Adrenal gland (tissue), 9 donors: ENCODE measurements at regions not wholly inside any gene's neighbourhood (a gene's known extent, or its start where the extent isn't known, plus 50 kb on each side); places are given as distances from the start of the nearest gene placed in this dataset.

Experiments used
- DNase-seq, 7 donors: peaks; one replicate each; pipeline ENCODE4 v3.0.0-alpha.2; 2019 to 2020
- H3K27ac ChIP-seq, 5 donors: fragments of 200-600 bp; sonication (generic) in 4 of 5; 1 replicate in 3 of 5; 2 replicates in 2 of 5; pipeline versions ENCODE4 v1.5.1 to v1.8.0; 2016 to 2020; ENCODE audit warnings: mild to moderate bottlenecking in 1 of 5
- H3K27me3 ChIP-seq: fragments of 200-600 bp; 2 replicates; pipeline ENCODE4 v1.8.0; 2021
- H3K36me3 ChIP-seq, 2 donors: fragments of 200-600 bp; replicated peaks in 1 of 2; 1 replicate in 1 of 2; 2 replicates in 1 of 2; pipeline versions ENCODE4 v1.5.1 to v1.8.0; 2018 to 2022
- H3K4me1 ChIP-seq, 2 donors: fragments of 200-600 bp; replicated peaks in 1 of 2; 1 replicate in 1 of 2; 2 replicates in 1 of 2; pipeline versions ENCODE4 v1.5.1 to v1.8.0; 2018 to 2021
- H3K4me3 ChIP-seq, 4 donors: fragments of 200-600 bp; sonication (generic) in 3 of 4; one replicate each; pipeline ENCODE4 v1.5.1; 2016 to 2018
- H3K9me3 ChIP-seq, 3 donors: fragments of 200-600 bp; sonication (generic) in 1 of 3; replicated peaks in 1 of 3; 1 replicate in 2 of 3; 2 replicates in 1 of 3; pipeline versions ENCODE4 v1.5.1 to v1.8.0; 2016 to 2021
- POLR2A ChIP-seq, 2 donors: fragments of 450-650 bp; IDR thresholded peaks; one replicate each; pipeline ENCODE4 v1.6.1; 2017; ENCODE audit warnings: antibody characterized with exemption in 2 of 2, mild to moderate bottlenecking in 2 of 2, moderate library complexity in 1 of 2
- WGBS, 4 donors: extraction: QIAGEN DNeasy Blood & Tissue Kit in 2 of 4; methylation state at CpG; one replicate each; pipeline versions ENCODE4 v1.1.5 to v1.1.7; 2013 to 2017; 5-methylcytosine and 5-hydroxymethylcytosine counted together
- intact Hi-C, 2 donors: fragments of 100-400 bp; cut with DNase I; formaldehyde crosslinking; loops; one replicate each; pipeline versions ENCODE4 v1.14.1 to v1.15.0; 2022 to 2023
- TF ChIP-seq, protein P1 (sequence below), 6 experiments: fragments of 450-650 bp in 4 of 6; fragments of 200-600 bp in 2 of 6; sonication (generic) in 1 of 6; IDR thresholded peaks; 1 replicate in 5 of 6; 2 replicates in 1 of 6; pipeline versions ENCODE4 v1.5.1 to v1.8.0; 2016 to 2021; ENCODE audit warnings: antibody characterized with exemption in 6 of 6, mild to moderate bottlenecking in 2 of 6, moderate library complexity in 1 of 6
- donor health status: healthy with polysubstance abuse.
- donor health status: Bipolar disorder and iron deficiency.
- donor health status: DM: yes; HTN: yes; CAD: no.
- donor health status: DM: no; HTN: no; CAD: no.
- donor health status: DM: no; HTN: no; CAD: no.

DNA sequence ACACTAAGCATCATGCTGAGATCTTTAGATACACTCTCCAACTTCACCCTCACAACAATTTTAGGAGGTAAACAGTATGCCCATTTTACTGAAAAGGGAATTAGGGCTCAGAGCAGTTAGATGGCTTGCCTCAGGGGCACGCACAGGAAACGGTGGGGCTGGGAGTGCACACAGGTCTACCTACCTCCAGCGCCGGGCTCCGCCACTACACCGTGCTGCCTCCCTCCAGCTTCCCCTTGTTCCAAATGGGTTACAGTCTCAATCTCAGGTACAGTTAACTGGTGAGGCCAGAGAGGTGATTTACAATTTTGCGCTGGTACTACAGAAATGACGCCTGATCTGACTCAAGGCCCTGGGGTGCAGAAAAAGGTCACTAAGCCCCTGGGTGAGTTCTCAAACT, 142.0 kb downstream of the NOC3L start:
- WGBS, 4 donors = 91 to 100% (median 93%) methylated on average over 3 to 8 of the region's 8 CpGs
- TF ChIP-seq, protein P1, sequence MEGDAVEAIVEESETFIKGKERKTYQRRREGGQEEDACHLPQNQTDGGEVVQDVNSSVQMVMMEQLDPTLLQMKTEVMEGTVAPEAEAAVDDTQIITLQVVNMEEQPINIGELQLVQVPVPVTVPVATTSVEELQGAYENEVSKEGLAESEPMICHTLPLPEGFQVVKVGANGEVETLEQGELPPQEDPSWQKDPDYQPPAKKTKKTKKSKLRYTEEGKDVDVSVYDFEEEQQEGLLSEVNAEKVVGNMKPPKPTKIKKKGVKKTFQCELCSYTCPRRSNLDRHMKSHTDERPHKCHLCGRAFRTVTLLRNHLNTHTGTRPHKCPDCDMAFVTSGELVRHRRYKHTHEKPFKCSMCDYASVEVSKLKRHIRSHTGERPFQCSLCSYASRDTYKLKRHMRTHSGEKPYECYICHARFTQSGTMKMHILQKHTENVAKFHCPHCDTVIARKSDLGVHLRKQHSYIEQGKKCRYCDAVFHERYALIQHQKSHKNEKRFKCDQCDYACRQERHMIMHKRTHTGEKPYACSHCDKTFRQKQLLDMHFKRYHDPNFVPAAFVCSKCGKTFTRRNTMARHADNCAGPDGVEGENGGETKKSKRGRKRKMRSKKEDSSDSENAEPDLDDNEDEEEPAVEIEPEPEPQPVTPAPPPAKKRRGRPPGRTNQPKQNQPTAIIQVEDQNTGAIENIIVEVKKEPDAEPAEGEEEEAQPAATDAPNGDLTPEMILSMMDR (IDR thresholded peaks at IDR 0.05) = no peak
- TF ChIP-seq POLR2A (IDR thresholded peaks at IDR 0.05) = no peak

DNA sequence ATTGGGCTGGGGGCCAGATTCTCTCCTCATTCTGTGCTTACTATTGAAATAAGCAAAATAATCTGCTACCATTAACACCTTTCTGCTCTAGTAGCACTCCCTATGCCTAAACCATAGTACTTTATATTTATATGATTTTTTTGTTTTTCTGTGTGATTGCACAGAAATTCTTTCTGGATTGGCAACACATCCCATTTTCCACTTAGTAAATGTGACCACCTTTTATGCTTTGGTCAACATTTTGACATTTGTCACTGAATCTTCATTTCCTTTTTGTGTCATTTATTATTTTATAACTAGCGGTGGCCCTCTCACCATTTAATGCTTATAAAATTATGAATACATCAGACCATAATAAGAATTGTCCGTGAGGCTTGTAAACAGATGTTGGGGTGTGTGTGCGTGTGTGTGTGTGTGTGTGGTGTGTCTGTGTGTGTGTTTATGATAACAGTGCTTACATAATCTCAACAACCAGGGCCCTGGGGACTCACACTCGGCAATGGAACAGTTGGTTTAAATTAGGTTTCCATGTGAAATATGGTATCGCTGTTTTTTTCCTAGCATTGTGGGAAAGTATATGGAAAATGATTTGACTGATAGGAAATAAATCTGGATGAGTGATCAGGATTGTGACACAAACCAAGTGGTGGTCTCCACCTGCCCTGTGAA, 138.9 kb downstream of the NOC3L start:
- Histone ChIP-seq H3K36me3 (no peaks in the 10 kb centered on the region), H3K27me3 (no peaks in the 10 kb centered on the region), H3K4me3 (no peak overlapping the region), H3K27ac (no peak overlapping the region), H3K4me1 (peaks cover 0 to 22% of the 10 kb centered on the region in 2 donors), H3K9me3 (no peaks in the 10 kb centered on the region)
- WGBS, 4 donors = 47 to 80% (median 74%) methylated on average over 5 of the region's 5 CpGs
- intact Hi-C loops = no loop called here
- no peak for DNase-seq
- TF ChIP-seq POLR2A (IDR thresholded peaks at IDR 0.05) = no peak
- TF ChIP-seq, protein P1 (IDR thresholded peaks at IDR 0.05) = no peak

More for the DNA sequence above, 142.0 kb downstream of the NOC3L start:
- H3K27me3 ChIP-seq = no peaks in the 10 kb centered on the region
- intact Hi-C loops = no loop called here
- H3K9me3 ChIP-seq = no peaks in the 10 kb centered on the region
- no peaks in the 10 kb centered on the region for H3K36me3 ChIP-seq
- no peak overlapping the region for H3K4me3 ChIP-seq
- H3K4me1 ChIP-seq = peaks cover 0 to 4% of the 10 kb centered on the region in 2 donors
- no peak for DNase-seq
- H3K27ac ChIP-seq = no peak overlapping the region

DNA sequence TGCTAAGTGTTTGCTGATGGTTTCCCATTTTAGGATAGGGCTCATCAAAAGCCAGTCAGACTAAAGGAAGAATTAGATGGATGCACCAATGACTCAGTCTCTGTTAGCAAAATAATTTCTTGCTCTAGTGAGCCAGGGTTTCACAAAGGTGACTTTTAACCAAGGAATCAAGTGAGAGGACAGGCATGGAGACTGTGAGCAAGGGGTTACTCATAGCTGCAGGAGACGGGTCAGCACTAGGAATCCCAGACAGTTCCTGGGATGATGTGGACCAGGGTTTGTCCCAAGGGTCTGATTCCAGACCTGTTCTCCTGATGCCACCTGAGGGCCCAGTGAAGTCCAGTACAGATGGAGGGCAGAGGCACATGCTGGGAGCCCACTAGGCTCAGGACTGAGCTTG, 138.1 kb downstream of the NOC3L start:
- 44 to 71% (median 65%) methylated on average over 1 of the region's 1 CpG for WGBS, 4 donors

DNA sequence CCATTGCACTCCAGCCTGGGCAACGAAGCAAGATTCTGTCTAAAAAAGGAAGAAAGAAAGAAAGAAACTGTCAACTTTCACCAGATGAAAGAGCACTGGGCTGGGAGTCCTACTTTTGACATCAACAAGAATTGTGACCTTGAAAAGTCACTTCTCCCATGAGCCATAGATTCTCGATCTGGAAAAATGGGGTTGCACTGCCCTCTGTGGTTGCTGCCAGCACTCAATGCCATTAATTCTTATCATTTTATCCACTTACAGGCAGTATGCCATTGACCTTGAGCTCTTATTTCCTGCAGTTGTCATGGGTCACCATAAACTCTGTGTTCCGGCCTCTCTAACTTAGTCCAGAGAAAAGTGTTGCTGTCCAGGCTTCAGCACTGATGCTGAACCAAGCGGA, 137.2 kb downstream of the NOC3L start:
- Histone ChIP-seq H3K27me3 (no peaks in the 10 kb centered on the region), H3K27ac (no peak overlapping the region), H3K4me3 (no peak overlapping the region), H3K4me1 (peaks cover 0 to 27% of the 10 kb centered on the region in 2 donors), H3K9me3 (no peaks in the 10 kb centered on the region), H3K36me3 (no peaks in the 10 kb centered on the region)
- 37 to 42% (median 41%) methylated on average over 4 of the region's 4 CpGs for WGBS, 4 donors
- DNase-seq = peak in 6 of 7 donors; percentile 33 to 60 (median 40)
- intact Hi-C loops = no loop called here
- TF ChIP-seq POLR2A (IDR thresholded peaks at IDR 0.05) = no peak
- TF ChIP-seq, protein P1 (IDR thresholded peaks at IDR 0.05) = peak in 5 of 6 experiments; percentile 32 to 45 (median 40)

More for the DNA sequence above, 138.1 kb downstream of the NOC3L start:
- TF ChIP-seq, protein P1 (IDR thresholded peaks at IDR 0.05) = no peak
- no peak for TF ChIP-seq POLR2A (IDR thresholded peaks at IDR 0.05)
- Histone ChIP-seq H3K4me3 (no peak overlapping the region), H3K27me3 (no peaks in the 10 kb centered on the region), H3K27ac (peak overlapping the region in 1 of 5 donors; percentile 1), H3K36me3 (no peaks in the 10 kb centered on the region), H3K4me1 (peaks cover 0 to 27% of the 10 kb centered on the region in 2 donors), H3K9me3 (no peaks in the 10 kb centered on the region)
- intact Hi-C loops = no loop called here
- no peak for DNase-seq
